Non-pigmented ciliary epithelial cell (primary cell): ENCODE measurements at regions not wholly inside any gene's neighbourhood (a gene's known extent, or its start where the extent isn't known, plus 50 kb on each side); places are given as distances from the start of the nearest gene placed in this dataset.
"Not testable (repeated sequence)": the region's sequence is repeated elsewhere in the genome, so short reads cannot be mapped to it uniquely, and the experiment has no call there.

ENCODE experiments used
- DNase-seq: peaks from one replicate; pipeline ENCODE4 v3.0.0-alpha.2; 2010; ENCODE audit warnings: low read depth

GRCh38 chr3:153919773-153920172, 201.4 kb upstream of the ARHGEF26 start:
- DNase-seq, result no peak

DNA sequence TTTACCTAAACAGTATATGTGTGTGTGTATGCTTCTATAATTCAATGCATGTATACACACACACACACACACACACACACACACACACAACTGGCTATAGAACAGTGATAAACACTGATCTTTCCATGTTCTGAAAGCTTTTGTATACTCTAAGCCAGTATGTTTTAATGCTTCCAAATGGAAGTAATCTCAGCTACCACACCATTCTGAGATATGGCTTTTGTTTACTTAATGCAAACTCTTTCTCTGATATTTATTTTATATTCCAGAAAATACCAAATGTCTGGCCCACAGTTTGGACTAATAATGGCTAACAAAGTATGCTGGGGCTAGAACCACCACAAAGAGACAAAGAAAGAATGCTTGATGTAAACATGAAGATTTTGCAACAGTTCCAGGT, 199.4 kb upstream of the ARHGEF26 start:
- no peak for DNase-seq

DNA sequence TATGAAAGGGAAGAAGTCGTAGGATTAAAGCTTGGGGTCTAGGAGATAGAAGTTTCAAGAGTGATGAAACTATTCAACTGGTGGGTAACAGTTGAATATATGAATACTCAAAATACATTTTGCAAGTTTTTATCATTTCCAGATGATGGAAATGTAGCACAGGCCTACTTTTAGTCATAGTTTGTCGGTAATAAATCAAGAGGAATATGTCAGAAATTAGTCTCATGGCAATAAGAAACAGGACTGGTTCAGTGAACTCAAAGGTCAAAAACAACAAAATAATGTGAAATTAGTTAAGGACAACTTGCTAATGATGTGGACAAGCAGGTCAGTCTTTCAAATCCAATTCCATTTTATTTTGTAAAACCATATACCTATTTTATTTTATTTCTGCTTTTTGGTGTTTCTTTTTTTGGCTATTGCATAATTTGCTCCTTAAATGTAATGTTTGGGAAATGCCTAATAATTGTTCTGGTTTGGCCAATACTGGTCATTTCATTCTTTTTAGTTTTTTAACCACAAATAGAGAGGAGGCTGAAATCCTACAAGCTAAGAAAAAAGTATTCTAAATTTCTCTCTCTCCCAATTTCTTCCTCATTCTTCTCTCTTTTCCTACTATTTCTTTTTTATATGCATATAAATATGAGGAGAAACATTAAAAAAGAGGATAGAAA, 195.2 kb upstream of the ARHGEF26 start:
- no peak for DNase-seq

- DNase-seq, result peak; percentile 22
Observed at GRCh38 chr3:153927107-153927506, 194.1 kb upstream of the ARHGEF26 start.

GRCh38 chr3:153928851-153929250, 192.3 kb upstream of the ARHGEF26 start:
- no peak for DNase-seq

DNA sequence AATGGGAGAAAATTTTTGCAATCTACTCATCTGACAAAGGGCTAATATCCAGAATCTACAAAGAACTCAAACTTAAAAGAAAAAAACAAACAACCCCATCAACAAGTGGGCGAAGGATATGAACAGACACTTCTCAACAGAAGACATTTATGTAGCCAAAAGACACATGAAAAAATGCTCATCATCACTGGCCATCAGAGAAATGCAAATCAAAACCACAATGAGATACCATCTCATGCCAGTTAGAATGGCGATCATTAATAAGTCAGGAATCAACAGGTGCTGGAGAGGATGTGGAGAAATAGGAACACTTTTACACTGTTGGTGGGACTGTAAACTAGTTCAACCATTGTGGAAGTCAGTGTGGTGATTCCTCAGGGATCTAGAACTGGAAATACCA, 187.7 kb upstream of the ARHGEF26 start:
- DNase-seq, result not testable (repeated sequence)

GRCh38 chr3:153944084-153944483, 177.1 kb upstream of the ARHGEF26 start:
- no peak for DNase-seq

DNA sequence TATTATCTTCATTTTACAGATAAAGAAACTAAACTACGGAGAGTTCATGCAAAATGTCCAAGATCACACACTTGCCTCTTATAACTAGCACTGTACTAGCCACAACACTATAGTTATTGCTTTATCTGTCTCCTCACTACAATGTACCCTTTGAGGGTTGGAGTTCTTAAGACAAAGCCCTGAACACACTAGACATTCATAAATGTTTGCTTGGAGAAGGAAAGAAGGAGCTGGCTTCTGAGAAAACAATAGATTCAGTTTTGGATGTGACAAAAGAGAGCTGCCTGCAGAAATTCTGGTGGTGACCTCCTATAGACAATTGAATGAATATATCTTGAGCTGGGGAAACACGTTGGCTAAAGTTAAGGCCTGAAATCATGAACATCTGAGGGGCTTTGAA, 169.9 kb upstream of the ARHGEF26 start:
- no peak for DNase-seq

GRCh38 chr3:153952091-153952490, 169.1 kb upstream of the ARHGEF26 start:
- no peak for DNase-seq

- DNase-seq, result no peak
Observed at GRCh38 chr3:153956613-153957012, 164.6 kb upstream of the ARHGEF26 start.

DNA sequence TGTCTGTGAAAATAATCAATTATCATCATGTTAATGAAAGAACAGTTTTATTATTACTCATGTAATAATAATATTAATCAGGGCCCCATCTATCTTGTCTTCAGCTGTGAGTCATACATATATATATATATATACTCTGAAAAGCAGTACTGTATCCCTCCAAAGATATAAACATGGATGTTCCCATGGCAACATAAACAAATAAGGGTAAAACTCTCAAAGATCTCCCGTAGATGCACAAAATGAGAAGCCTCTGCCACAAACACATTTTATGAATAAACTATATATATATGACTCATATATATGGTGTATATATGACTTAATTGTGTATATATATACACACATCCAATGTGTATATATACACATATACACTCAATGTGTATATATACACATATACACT, 163.8 kb upstream of the ARHGEF26 start:
- no peak for DNase-seq

DNA sequence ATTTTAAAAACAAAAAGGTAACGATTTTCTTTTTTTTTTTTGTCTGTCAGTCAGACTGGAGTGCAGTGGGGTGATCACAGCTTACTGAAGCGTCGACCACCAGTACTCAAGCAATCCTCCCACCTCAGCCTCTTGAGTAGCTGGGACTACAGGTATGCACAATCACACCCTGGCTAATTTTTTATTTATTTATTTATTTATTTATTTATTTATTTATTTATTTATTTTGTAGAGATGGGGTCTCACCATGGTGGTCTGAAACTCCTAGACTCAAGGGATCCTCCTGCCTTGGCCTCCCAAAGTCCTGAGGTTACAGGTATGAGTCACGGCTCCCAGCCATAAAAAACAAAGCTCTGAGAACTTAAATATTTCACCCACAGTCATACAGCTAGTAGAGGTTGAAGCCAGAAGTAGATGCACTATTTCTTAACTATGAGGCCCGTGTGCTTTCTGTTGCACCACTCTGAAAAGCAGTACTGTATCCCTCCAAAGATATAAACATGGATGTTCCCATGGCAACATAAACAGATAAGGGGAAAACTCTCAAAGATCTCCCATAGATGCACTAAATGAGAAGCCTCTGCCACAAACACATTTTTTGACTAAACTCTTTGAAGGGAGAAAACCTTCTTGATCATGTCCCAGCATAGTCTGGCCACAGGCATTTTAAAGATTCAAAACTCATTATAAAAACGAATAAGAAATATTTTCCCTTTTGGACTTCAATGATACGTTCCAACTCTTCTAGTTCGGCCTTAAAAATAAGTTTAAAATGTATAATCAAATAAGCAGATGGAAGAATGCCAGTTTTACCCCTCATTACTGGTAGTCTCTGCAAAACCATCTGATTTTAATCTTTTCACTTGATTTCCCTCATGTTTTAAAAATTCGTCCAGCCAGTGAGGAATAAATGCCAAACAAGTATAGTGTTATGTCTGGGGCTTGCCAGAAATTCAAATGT, 162.3 kb upstream of the ARHGEF26 start:
- no peak for DNase-seq

DNA sequence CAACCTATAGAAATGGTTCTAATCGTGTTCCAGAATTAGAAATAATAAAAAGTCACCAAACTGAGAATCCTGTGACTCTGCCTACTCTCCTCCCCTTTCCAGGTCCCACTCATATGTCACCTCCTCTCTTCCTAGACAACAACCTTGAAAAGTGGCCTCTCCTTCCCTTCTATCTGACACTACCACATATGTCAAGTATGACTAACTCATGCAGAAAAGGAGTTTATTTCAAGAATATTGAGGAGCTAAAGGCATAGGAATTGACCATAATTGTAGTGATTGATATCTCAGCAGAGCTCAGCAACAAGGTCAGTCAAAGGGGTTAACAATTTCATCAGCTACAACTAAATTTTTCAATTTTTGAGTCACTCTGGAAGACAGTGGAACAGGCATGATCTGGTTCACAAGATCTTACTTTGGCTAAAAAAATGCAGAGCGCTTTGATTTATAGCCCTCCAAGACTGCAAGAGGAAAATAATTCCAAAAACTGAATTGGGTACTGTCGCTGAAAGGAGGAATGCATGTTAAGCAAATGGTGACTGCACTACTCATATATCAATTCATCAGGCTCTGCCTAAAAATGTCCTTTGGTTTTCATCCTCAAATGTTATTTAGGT, 160.6 kb upstream of the ARHGEF26 start:
- DNase-seq, result no peak

DNA sequence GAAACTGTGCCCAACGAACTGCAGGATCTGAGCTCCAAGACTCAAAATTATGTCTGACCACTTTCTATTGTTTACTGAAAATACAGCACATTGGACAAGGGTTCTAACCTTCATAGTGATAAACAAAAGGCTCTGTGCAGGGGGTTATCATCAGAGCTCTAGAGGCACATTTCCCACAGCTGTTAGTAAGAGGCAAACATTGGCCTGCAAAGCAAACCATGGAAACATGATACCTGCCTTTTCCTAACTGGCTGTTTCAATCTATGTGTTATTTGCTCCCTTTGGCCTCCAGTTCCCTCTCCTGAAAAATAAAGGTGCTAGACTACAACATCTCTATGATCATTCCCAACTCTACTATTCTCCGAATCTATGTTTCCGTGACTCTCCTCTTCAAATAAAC, 159.7 kb upstream of the ARHGEF26 start:
- DNase-seq, result no peak

DNA sequence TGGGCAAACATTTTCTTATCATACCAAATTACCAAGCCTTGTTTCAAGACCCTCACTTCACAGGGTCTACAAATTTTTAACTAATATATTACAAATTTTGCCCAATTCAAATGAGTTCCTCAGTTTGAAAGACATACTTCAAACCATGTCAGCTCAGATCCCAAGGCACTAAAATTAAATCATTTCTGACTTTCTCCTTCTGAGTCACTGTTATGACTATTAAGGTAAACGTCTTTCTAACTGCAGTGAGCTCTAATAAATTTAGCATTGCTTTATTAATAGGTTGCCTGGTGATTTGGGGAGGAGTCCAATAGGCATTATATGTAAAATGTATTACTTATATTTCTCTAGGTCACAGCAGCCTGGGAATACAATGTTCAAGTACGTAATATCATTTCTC, 158.2 kb upstream of the ARHGEF26 start:
- no peak for DNase-seq

DNA sequence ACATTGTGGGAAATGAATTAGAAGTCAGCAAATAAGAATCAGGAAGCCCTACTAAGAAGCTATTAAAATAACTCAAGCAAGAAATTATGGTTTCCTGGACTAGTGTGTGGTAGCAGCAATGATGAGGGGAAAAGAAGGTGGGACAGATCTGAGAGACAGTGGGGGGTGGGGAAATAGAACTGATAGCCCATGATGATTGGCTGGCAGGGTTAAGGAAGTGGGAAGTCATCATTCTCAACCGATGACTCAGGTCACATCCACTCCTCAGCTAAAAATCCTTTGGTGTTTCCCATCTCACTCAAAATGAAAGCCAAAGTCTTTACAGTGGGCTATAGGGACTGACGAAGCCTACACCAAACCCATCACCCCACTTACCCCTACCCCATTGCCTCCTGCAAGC, 153.9 kb upstream of the ARHGEF26 start:
- DNase-seq, result no peak

DNA sequence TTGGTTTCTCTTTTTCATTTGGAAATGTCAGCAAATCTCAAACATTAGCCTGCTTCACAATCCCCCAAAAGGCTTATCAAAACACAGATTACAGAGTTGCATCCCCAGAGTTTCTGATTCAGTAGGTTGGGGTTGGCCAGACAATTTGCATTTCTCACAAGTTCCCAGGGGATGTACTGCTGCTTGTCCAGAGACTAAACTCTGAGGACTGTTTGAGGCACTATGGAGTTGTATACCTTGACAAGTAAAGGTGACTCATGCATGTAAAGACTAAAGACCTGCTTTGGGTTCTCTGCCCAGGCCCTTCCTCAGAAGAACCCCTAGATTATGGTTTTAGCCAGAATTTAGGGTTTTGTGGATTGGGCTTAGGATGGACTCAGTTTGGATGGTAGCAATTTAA, 151.1 kb upstream of the ARHGEF26 start:
- no peak for DNase-seq

DNA sequence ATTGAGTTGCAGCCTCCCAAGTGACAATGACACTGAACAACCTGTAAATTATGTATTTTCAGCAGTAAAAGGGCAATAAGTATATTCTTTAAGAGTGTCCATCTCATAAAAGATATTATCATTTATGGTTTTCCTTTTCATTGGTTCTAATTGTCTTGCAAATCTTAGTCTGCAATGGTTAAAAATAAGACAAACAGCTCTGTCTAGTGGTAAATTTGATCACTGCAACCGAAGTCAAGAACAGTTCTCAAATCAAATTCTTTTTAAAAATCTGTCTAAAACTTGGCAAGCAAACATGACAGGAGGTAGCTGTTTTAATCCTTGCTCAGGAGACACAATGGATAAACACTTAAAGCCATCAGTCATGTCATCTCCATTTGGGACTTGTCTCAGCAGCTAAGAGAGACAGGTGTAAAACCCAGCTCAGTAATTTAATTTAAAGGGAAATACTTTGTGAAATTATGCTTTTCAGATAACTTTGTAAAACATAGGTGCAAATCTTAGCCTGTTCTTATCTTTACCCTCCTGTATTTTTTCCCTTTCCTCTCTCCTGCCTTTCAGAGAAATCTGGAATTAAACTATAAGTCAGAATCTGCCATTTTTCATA, 150.3 kb upstream of the ARHGEF26 start:
- no peak for DNase-seq

GRCh38 chr3:153972862-153973261, 148.3 kb upstream of the ARHGEF26 start:
- no peak for DNase-seq

DNA sequence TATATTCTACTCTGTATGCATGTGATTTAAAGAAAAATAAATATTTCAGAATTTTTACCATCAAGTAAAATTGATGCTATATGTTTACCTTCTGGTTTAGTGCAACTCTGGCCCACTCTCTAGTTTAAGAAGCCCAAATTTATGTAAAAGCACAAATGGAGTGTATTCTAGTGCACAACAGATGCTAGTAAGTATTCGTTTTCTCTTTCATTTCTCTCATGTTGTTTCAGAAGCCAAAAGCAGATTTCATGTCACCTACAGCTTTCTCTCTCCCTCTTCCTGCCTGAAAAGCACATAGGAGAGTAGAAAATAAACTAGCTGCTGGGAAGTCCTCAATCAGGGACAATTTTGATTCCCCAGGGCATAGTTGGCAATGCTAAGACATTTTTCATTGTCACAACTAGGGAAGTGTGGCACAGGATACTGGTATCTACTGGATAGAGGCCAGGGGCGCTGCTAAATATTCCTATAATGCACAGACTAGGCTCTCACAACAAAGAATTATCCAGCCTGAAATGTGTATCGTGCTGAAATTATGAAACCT, 147.4 kb upstream of the ARHGEF26 start:
- no peak for DNase-seq

GRCh38 chr3:153974614-153975013, 146.6 kb upstream of the ARHGEF26 start:
- DNase-seq, result no peak

GRCh38 chr3:153976891-153977554, 144.2 kb upstream of the ARHGEF26 start:
- no peak for DNase-seq
